SK-N-MC (cell line): ENCODE measurements at regions not wholly inside any gene's neighbourhood (a gene's known extent, or its start where the extent isn't known, plus 50 kb on each side); places are given as distances from the start of the nearest gene placed in this dataset.

Experiments
- DNase-seq: peaks from one replicate; pipeline ENCODE4 v3.0.0-alpha.2; 2011; ENCODE audit warnings: low read depth, low spot score
- H3K27ac ChIP-seq: fragments of 200-600 bp; sonication (generic); 2 replicates; pipeline ENCODE4 v1.5.1; 2016; ENCODE audit warnings: mixed run types
- H3K36me3 ChIP-seq: fragments of 200-600 bp; sonication (generic); 2 replicates; pipeline ENCODE4 v1.6.1; 2017; ENCODE audit warnings: antibody characterized with exemption, low read length, mixed read lengths; ENCODE audit not compliant: insufficient read depth
- H3K4me3 ChIP-seq: fragments of 200-600 bp; sonication (generic); 2 replicates; pipeline ENCODE4 v1.5.1; 2016
- H3K9ac ChIP-seq: fragments of 200-600 bp; sonication (generic); 2 replicates; pipeline ENCODE4 v1.8.0; 2017; ENCODE audit warnings: mixed run types, mixed read lengths; ENCODE audit not compliant: insufficient read length
- H3K9me3 ChIP-seq: fragments of 200-600 bp; sonication (generic); 2 replicates; pipeline ENCODE4 v1.6.1; 2017; ENCODE audit warnings: low read depth, mild to moderate bottlenecking, antibody characterized with exemption, low read length, moderate library complexity, mixed read lengths
- EZH2 ChIP-seq: fragments of 200-600 bp; sonication (generic); IDR thresholded peaks from one replicate; pipeline ENCODE4 v1.6.1; 2017; ENCODE audit warnings: antibody characterized with exemption
- FOXP2 ChIP-seq: optimal IDR thresholded peaks from 2 replicates; pipeline ENCODE3; 2011; ENCODE audit warnings: mild to moderate bottlenecking, moderate library complexity; ENCODE audit not compliant: insufficient read depth; ENCODE audit errors: extremely low read length, control extremely low read depth
- POLR2AphosphoS5 ChIP-seq: IDR thresholded peaks from 2 replicates; pipeline ENCODE4 v1.6.1; 2012; ENCODE audit warnings: mild to moderate bottlenecking, low read depth, low read length, borderline replicate concordance

GRCh38 chr14:38431156-38431555 is 175.3 kb upstream of the CLEC14A start:
- H3K36me3 ChIP-seq, result no peaks in the 10 kb centered on the region
- H3K4me3 ChIP-seq, result no peak overlapping the region
- H3K9me3 ChIP-seq, result no peaks in the 10 kb centered on the region
- H3K9ac ChIP-seq, result no peak overlapping the region
- no peak for DNase-seq
- TF ChIP-seq POLR2AphosphoS5 (no peak), EZH2 (no peak), FOXP2 (no peak)
- H3K27ac ChIP-seq, result no peak overlapping the region

- no peak for TF ChIP-seq FOXP2
- no peak for TF ChIP-seq EZH2
- TF ChIP-seq POLR2AphosphoS5, result no peak
- Histone ChIP-seq H3K4me3 (no peak overlapping the region), H3K9me3 (no peaks in the 10 kb centered on the region), H3K36me3 (no peaks in the 10 kb centered on the region), H3K27ac (no peak overlapping the region), H3K9ac (no peak overlapping the region)
- no peak for DNase-seq
These were observed 174.6 kb upstream of the CLEC14A start for GRCh38 chr14:38430522-38430921.

GRCh38 chr14:38425324-38425976 is 169.6 kb upstream of the CLEC14A start:
- Histone ChIP-seq H3K4me3 (no peak overlapping the region), H3K9me3 (no peaks in the 10 kb centered on the region), H3K9ac (no peak overlapping the region), H3K36me3 (no peaks in the 10 kb centered on the region), H3K27ac (no peak overlapping the region)
- no peak for DNase-seq
- no peak for TF ChIP-seq POLR2AphosphoS5
- TF ChIP-seq EZH2, result no peak
- no peak for TF ChIP-seq FOXP2

- DNase-seq, result no peak
- Histone ChIP-seq H3K9ac (no peak overlapping the region), H3K27ac (no peak overlapping the region), H3K9me3 (no peaks in the 10 kb centered on the region), H3K4me3 (no peak overlapping the region), H3K36me3 (no peaks in the 10 kb centered on the region)
- TF ChIP-seq FOXP2 (no peak), POLR2AphosphoS5 (no peak), EZH2 (no peak)
These were observed 164.2 kb upstream of the CLEC14A start for GRCh38 chr14:38420048-38420447.

- Histone ChIP-seq H3K9ac (no peak overlapping the region), H3K4me3 (no peak overlapping the region), H3K9me3 (no peaks in the 10 kb centered on the region), H3K36me3 (no peaks in the 10 kb centered on the region), H3K27ac (no peak overlapping the region)
- DNase-seq, result no peak
- TF ChIP-seq EZH2 (no peak), POLR2AphosphoS5 (no peak), FOXP2 (no peak)
These were observed 163.7 kb upstream of the CLEC14A start for GRCh38 chr14:38419579-38419978.

- DNase-seq, result no peak
- H3K4me3 ChIP-seq, result no peak overlapping the region
- TF ChIP-seq POLR2AphosphoS5 (no peak), EZH2 (no peak), FOXP2 (no peak)
- no peaks in the 10 kb centered on the region for H3K36me3 ChIP-seq
- H3K9me3 ChIP-seq, result no peaks in the 10 kb centered on the region
- no peak overlapping the region for H3K9ac ChIP-seq
- H3K27ac ChIP-seq, result no peak overlapping the region
These were observed 156.8 kb upstream of the CLEC14A start for GRCh38 chr14:38412654-38413053.

- no peaks in the 10 kb centered on the region for H3K9me3 ChIP-seq
- H3K9ac ChIP-seq, result no peak overlapping the region
- no peak for DNase-seq
- no peak overlapping the region for H3K27ac ChIP-seq
- no peaks in the 10 kb centered on the region for H3K36me3 ChIP-seq
- TF ChIP-seq POLR2AphosphoS5 (no peak), FOXP2 (no peak), EZH2 (no peak)
- H3K4me3 ChIP-seq, result no peak overlapping the region
These were observed 154.5 kb upstream of the CLEC14A start for GRCh38 chr14:38410442-38410841.

GRCh38 chr14:38409071-38409705 is 153.3 kb upstream of the CLEC14A start:
- no peak for TF ChIP-seq EZH2
- no peak for TF ChIP-seq POLR2AphosphoS5
- TF ChIP-seq FOXP2, result no peak
- Histone ChIP-seq H3K9ac (no peak overlapping the region), H3K9me3 (no peaks in the 10 kb centered on the region), H3K36me3 (no peaks in the 10 kb centered on the region), H3K27ac (no peak overlapping the region), H3K4me3 (no peak overlapping the region)
- DNase-seq, result no peak
